Upper lobe of right lung (tissue), 1 donor: ENCODE measurements at regions not wholly inside any gene's neighbourhood (a gene's known extent, or its start where the extent isn't known, plus 50 kb on each side); places are given as distances from the start of the nearest gene placed in this dataset.

Source experiments
- ATAC-seq: fragments of 200-7000 bp; cut with Tn5 transposase; one replicate; pipeline ENCODE4 v1.9.1; 2020; ENCODE audit warnings: mild to moderate bottlenecking, moderate library complexity
- DNase-seq: peaks from one replicate; pipeline ENCODE4 v3.0.0-alpha.2; 2020
- H3K27ac ChIP-seq: fragments of 200-600 bp; one replicate; pipeline ENCODE4 v1.8.0; 2022
- H3K27me3 ChIP-seq: fragments of 200-600 bp; one replicate; pipeline ENCODE4 v1.8.0; 2022; ENCODE audit warnings: mild to moderate bottlenecking
- H3K36me3 ChIP-seq: fragments of 200-600 bp; one replicate; pipeline ENCODE4 v1.8.0; 2022
- H3K4me1 ChIP-seq: fragments of 200-600 bp; one replicate; pipeline ENCODE4 v1.8.0; 2022
- H3K4me3 ChIP-seq: fragments of 200-600 bp; one replicate; pipeline ENCODE4 v1.8.0; 2022; ENCODE audit warnings: mild to moderate bottlenecking
- H3K9me3 ChIP-seq: fragments of 200-600 bp; one replicate; pipeline ENCODE4 v1.8.0; 2022
- CTCF ChIP-seq: fragments of 200-600 bp; IDR thresholded peaks from one replicate; pipeline ENCODE4 v1.8.0; 2022; ENCODE audit warnings: antibody characterized with exemption
- intact Hi-C: fragments of 100-400 bp; cut with DNase I; formaldehyde crosslinking; loops from one replicate; pipeline ENCODE4 v1.11.0; 2022
- donor health status: DM: no; HTN: yes; CAD: no; lungs with severe emphysema.

- H3K4me3 ChIP-seq, result no peak overlapping the region
- no peak for TF ChIP-seq CTCF
- H3K27ac ChIP-seq, result no peak overlapping the region
- no peaks in the 10 kb centered on the region for H3K9me3 ChIP-seq
- no peaks in the 10 kb centered on the region for H3K4me1 ChIP-seq
- DNase-seq (no peak), ATAC-seq (peak; percentile 69)
- no peaks in the 10 kb centered on the region for H3K36me3 ChIP-seq
- intact Hi-C loops, result no loop called here
- H3K27me3 ChIP-seq, result no peaks in the 10 kb centered on the region
These were observed 118.6 kb upstream of the CCDC28A start for GRCh38 chr6:138654715-138655634.

DNA sequence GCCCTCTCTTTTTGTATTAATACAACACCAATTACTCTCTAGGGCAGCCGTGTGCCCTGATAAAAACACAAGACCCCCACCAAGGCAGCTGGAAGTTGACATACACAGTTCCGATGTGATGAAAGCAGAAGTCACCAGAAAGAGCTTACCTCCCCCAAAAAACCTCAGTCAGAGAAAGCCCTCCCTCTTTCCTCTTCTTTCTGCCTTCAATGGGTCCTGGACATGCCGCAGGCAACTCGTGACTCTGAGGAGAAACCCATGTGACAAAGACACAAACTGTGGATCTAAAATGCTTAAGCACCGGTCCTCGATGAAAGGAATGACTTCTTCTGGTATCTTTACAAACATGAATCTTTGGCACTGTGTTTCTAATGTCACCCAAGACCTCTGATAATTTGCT lies 117.7 kb upstream of the CCDC28A start:
- no peak overlapping the region for H3K4me3 ChIP-seq
- TF ChIP-seq CTCF, result no peak
- H3K4me1 ChIP-seq, result no peaks in the 10 kb centered on the region
- no peaks in the 10 kb centered on the region for H3K27me3 ChIP-seq
- no peaks in the 10 kb centered on the region for H3K9me3 ChIP-seq
- no peaks in the 10 kb centered on the region for H3K36me3 ChIP-seq
- no peak overlapping the region for H3K27ac ChIP-seq
- DNase-seq (no peak), ATAC-seq (peak; percentile 40)
- intact Hi-C loops, result no loop called here

DNA sequence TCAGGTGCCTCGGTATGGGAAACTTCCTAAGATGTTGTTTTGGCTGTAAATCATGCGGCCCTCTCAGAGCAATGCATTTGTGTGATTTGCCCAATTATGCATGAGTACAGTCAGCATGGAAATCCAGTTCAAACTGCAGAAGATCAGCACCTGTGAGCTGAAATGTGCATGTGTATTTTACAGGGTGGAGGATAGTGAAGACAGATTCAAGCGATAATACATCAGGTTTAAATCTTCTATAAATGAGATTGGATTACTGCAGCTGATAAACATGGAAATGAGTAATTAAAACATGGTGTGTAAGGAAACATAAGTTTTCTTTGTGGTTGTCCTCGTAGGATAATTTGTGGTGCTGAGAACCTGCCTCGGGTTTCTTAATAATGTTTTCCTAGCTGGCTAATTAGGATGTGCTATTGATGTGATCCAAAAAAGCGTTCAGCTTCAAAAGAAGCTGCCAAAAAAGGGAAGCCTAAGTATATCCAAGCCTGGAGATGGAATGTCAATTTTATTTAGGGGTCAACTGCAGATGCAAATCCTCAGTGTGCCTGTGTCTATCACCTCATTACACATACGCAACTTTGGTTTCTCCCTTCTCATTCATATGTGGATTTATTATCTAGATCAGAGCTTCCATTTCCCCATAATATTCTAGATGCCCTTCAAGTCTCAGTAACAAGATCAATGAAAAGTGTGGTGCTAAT lies 117.1 kb upstream of the CCDC28A start:
- no peak overlapping the region for H3K27ac ChIP-seq
- ATAC-seq (no peak), DNase-seq (no peak)
- H3K36me3 ChIP-seq, result no peaks in the 10 kb centered on the region
- H3K4me1 ChIP-seq, result no peaks in the 10 kb centered on the region
- H3K27me3 ChIP-seq, result no peaks in the 10 kb centered on the region
- TF ChIP-seq CTCF, result no peak
- no peaks in the 10 kb centered on the region for H3K9me3 ChIP-seq
- H3K4me3 ChIP-seq, result no peak overlapping the region
- intact Hi-C loops, result no loop called here

- no peak for TF ChIP-seq CTCF
- H3K27me3 ChIP-seq, result no peaks in the 10 kb centered on the region
- no peaks in the 10 kb centered on the region for H3K36me3 ChIP-seq
- no peak for DNase-seq
- H3K27ac ChIP-seq, result no peak overlapping the region
- intact Hi-C loops, result no loop called here
- ATAC-seq, result no peak
- H3K4me1 ChIP-seq, result no peaks in the 10 kb centered on the region
- no peaks in the 10 kb centered on the region for H3K9me3 ChIP-seq
- H3K4me3 ChIP-seq, result no peak overlapping the region
These were observed 116.5 kb upstream of the CCDC28A start for GRCh38 chr6:138657065-138657425.

DNA sequence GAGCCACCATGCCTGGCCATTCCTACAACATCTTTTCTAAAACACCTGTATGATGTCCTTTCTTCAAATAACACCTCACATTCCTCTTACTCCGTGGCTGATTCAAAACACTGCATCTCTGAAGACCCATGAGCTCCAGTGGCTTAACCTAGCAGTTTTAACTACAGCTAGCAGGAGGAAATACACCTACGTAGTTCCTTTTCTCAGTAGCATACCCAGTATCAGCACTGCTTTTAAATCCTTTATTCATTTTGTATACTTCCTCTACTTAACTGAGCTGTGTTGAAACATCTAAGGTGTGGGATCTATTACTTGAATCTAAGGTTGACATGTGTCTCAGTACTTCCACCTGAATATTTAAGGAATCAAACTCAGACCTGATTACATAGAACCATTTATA lies 113.6 kb upstream of the CCDC28A start:
- ATAC-seq, result no peak
- intact Hi-C loops, result no loop called here
- H3K4me1 ChIP-seq, result no peaks in the 10 kb centered on the region
- no peak overlapping the region for H3K4me3 ChIP-seq
- DNase-seq, result no peak
- H3K27ac ChIP-seq, result no peak overlapping the region
- H3K36me3 ChIP-seq, result no peaks in the 10 kb centered on the region
- no peaks in the 10 kb centered on the region for H3K27me3 ChIP-seq
- no peak for TF ChIP-seq CTCF
- H3K9me3 ChIP-seq, result no peaks in the 10 kb centered on the region
